GM19099 (cell line): ENCODE measurements at regions not wholly inside any gene's neighbourhood (a gene's known extent, or its start where the extent isn't known, plus 50 kb on each side); places are given as distances from the start of the nearest gene placed in this dataset.

Experiments used
- POLR2A ChIP-seq: IDR thresholded peaks from 3 replicates; pipeline ENCODE4 v1.6.1; 2011; ENCODE audit warnings: low read depth; ENCODE audit not compliant: insufficient read length; ENCODE audit errors: extremely low read depth

- TF ChIP-seq POLR2A, result no peak
Measured at GRCh38 chr6:134543128-134543527, 225.2 kb upstream of the SGK1 start.

GRCh38 chr6:134541001-134541400 is 223.1 kb upstream of the SGK1 start:
- TF ChIP-seq POLR2A, result no peak

GRCh38 chr6:134539865-134540323 is 222.0 kb upstream of the SGK1 start:
- TF ChIP-seq POLR2A, result no peak

- no peak for TF ChIP-seq POLR2A
Measured at GRCh38 chr6:134537146-134537555, 219.2 kb upstream of the SGK1 start.

GRCh38 chr6:134535831-134536230 is 217.9 kb upstream of the SGK1 start:
- TF ChIP-seq POLR2A, result no peak

GRCh38 chr6:134534708-134535149 is 216.8 kb upstream of the SGK1 start:
- TF ChIP-seq POLR2A, result no peak

- no peak for TF ChIP-seq POLR2A
Measured at GRCh38 chr6:134533991-134534390, 216.1 kb upstream of the SGK1 start.

- TF ChIP-seq POLR2A, result no peak
Measured at GRCh38 chr6:134532694-134533624, 215.0 kb upstream of the SGK1 start.

- TF ChIP-seq POLR2A, result no peak
Measured at GRCh38 chr6:134531611-134532010, 213.7 kb upstream of the SGK1 start.

- TF ChIP-seq POLR2A, result no peak
Measured at GRCh38 chr6:134531188-134531551, 213.3 kb upstream of the SGK1 start.

- TF ChIP-seq POLR2A, result no peak
Measured at GRCh38 chr6:134529921-134530320, 212.0 kb upstream of the SGK1 start.

- TF ChIP-seq POLR2A, result no peak
Measured at GRCh38 chr6:134529305-134529704, 211.4 kb upstream of the SGK1 start.

- TF ChIP-seq POLR2A, result no peak
Measured at GRCh38 chr6:134527108-134527787, 209.3 kb upstream of the SGK1 start.

GRCh38 chr6:134525190-134525868 is 207.4 kb upstream of the SGK1 start:
- TF ChIP-seq POLR2A, result no peak

GRCh38 chr6:134523903-134524650 is 206.2 kb upstream of the SGK1 start:
- no peak for TF ChIP-seq POLR2A
